ENCODE measurements at regions not wholly inside any gene's neighbourhood (a gene's known extent, or its start where the extent isn't known, plus 50 kb on each side); places are given as distances from the start of the nearest gene placed in this dataset.

DNA sequence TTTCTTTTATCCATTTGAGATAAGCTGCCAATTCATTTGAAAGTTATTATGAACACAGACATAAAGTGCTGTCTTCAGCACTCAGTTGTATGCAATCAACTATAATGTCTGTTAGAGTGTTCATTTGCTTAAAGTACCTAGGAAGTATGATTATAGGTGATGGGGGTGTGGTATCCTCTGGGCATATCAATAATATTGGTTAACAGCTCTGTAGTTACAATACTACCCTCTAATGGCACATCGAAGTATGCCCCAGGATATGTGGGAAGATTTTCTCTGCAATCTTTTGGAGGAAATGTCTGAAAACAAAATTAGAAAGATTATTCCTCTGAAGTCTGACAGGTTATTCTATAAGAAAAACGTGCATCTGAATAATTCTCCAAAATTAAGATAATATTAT lies 429.7 kb downstream of the ARL4A start:
- ATAC-seq (no peak), FAIRE-seq (no peak), DNase-seq (ENCODE audit: low read depth, low spot score) (no peak)
- ChIA-PET RAD21 (ENCODE audit: unreplicated experiment) (no interaction called here), POLR2A (no interaction called here), SMC1A (ENCODE audit: uncharacterized antibody, unreplicated experiment) (no interaction called here), CTCF (interaction anchor here (0.6 kb wide), 1 partner anchor 460 kb away, joined by 4 read pairs; no protein-coding TSS in a partner anchor)
- H4K20me1 ChIP-seq (ENCODE audit: control insufficient read depth, insufficient read depth), result no peaks in the 10 kb centered on the region
- H3K36me3 ChIP-seq (ENCODE audit: control insufficient read depth in 2 of 2, insufficient read depth in 2 of 2, low read length in 1 of 2), result no peaks in the 10 kb centered on the region
- BruUV-seq (replicated peaks), result no TSS peak
- no peak overlapping the region for H3K9ac ChIP-seq (ENCODE audit: control insufficient read depth, insufficient read depth, low read length)
- no peaks in the 10 kb centered on the region for H3K27me3 ChIP-seq (replicated peaks in 1 of 2; ENCODE audit: control insufficient read depth in 2 of 2, insufficient read depth in 2 of 2, low read length in 1 of 2)
- 16% methylated on average over 2 of the region's 2 CpGs for WGBS (ENCODE audit: insufficient coverage, insufficient replicate concordance, low lambda C conversion rate, missing lambda C conversion rate)
- H3K4me1 ChIP-seq (ENCODE audit: control insufficient read depth, insufficient read depth, low read length), result no peaks in the 10 kb centered on the region
- no peak overlapping the region for H3K27ac ChIP-seq (ENCODE audit: control insufficient read depth, insufficient read depth)
- TF ChIP-seq RAD21 (IDR thresholded peaks at IDR 0.05; ENCODE audit: insufficient read depth, low read depth, low read length), result 0 out of 2 replicates have a peak, but pooled peaks have one; percentile 11
- TF ChIP-seq, protein P1, sequence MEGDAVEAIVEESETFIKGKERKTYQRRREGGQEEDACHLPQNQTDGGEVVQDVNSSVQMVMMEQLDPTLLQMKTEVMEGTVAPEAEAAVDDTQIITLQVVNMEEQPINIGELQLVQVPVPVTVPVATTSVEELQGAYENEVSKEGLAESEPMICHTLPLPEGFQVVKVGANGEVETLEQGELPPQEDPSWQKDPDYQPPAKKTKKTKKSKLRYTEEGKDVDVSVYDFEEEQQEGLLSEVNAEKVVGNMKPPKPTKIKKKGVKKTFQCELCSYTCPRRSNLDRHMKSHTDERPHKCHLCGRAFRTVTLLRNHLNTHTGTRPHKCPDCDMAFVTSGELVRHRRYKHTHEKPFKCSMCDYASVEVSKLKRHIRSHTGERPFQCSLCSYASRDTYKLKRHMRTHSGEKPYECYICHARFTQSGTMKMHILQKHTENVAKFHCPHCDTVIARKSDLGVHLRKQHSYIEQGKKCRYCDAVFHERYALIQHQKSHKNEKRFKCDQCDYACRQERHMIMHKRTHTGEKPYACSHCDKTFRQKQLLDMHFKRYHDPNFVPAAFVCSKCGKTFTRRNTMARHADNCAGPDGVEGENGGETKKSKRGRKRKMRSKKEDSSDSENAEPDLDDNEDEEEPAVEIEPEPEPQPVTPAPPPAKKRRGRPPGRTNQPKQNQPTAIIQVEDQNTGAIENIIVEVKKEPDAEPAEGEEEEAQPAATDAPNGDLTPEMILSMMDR (IDR thresholded peaks at IDR 0.05 in 2 of 3, conservative IDR thresholded peaks at IDR 0.05 in 1 of 3; ENCODE audit: control insufficient read depth in 2 of 3, extremely low read depth in 1 of 3, insufficient read depth in 1 of 3, low read depth in 3 of 3, low read length in 3 of 3), result peak in 1 of 3 experiments; percentile 14; a peak in 1 of 6 replicates
- no peak for TF ChIP-seq WRNIP1 (IDR thresholded peaks at IDR 0.05; ENCODE audit: borderline replicate concordance, low read depth, low read length)
- TF ChIP-seq ZNF24 (IDR thresholded peaks at IDR 0.05), result no peak
- TF ChIP-seq PML (IDR thresholded peaks at IDR 0.05; ENCODE audit: low read length), result no peak
- in situ Hi-C loops (cut with MboI), result no loop called here
- intact Hi-C loops (cut with micrococcal nuclease; ENCODE audit: unreplicated experiment), result no loop called here
- H3K79me2 ChIP-seq (ENCODE audit: control insufficient read depth, insufficient read depth, low read length), result no peaks in the 10 kb centered on the region
- no peak overlapping the region for H3K4me3 ChIP-seq
- no peak overlapping the region for H2AFZ ChIP-seq (ENCODE audit: control insufficient read depth, low read depth, low read length)
- no peaks in the 10 kb centered on the region for H3K9me3 ChIP-seq (replicated peaks; ENCODE audit: control insufficient read depth, insufficient read depth, low read length)
- H3K4me2 ChIP-seq (ENCODE audit: control insufficient read depth, insufficient read depth), result no peak overlapping the region

DNA sequence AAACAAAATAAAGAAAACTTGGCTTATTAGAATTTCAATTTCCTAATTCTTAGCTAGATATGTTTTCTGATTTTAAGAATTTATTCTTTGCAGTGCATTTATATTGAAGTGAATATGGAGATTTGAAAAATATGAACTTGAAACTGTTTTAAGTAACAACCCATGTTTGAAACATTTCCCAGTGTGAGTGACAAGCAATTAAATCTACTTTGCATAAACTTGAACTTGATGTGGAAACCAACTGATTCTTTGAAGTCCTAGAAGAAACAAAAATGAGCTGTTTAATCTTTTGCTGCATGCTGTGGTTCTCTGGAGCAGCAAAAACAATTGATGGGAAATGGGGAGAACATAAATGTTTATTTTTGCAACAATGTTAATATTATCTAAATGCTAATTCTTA lies 430.2 kb downstream of the ARL4A start:
- no peak overlapping the region for H3K4me2 ChIP-seq (ENCODE audit: control insufficient read depth, insufficient read depth)
- no peaks in the 10 kb centered on the region for H3K27me3 ChIP-seq (replicated peaks in 1 of 2; ENCODE audit: control insufficient read depth in 2 of 2, insufficient read depth in 2 of 2, low read length in 1 of 2)
- no TSS peak for BruUV-seq (replicated peaks)
- SMC1A ChIA-PET (ENCODE audit: uncharacterized antibody, unreplicated experiment), result interaction anchor here (0.5 to 1.2 kb wide), 2 partner anchors 9 to 483 kb away, joined by 3 read pairs; no protein-coding TSS in a partner anchor
- ATAC-seq, result no peak
- no peaks in the 10 kb centered on the region for H3K9me3 ChIP-seq (replicated peaks; ENCODE audit: control insufficient read depth, insufficient read depth, low read length)
- CTCF ChIA-PET, result interaction anchor here (0.6 kb wide), 1 partner anchor 461 kb away, joined by 4 read pairs; no protein-coding TSS in a partner anchor
- H4K20me1 ChIP-seq (ENCODE audit: control insufficient read depth, insufficient read depth), result no peaks in the 10 kb centered on the region
- no peaks in the 10 kb centered on the region for H3K79me2 ChIP-seq (ENCODE audit: control insufficient read depth, insufficient read depth, low read length)
- H3K9ac ChIP-seq (ENCODE audit: control insufficient read depth, insufficient read depth, low read length), result no peak overlapping the region
- no peak for TF ChIP-seq MTA2 (IDR thresholded peaks at IDR 0.05; ENCODE audit: low read depth)
- TF ChIP-seq IRF4 (IDR thresholded peaks at IDR 0.05; ENCODE audit: low read depth, low read length), result no peak
- no peak for TF ChIP-seq HDAC2 (IDR thresholded peaks at IDR 0.05)
- no peak for TF ChIP-seq HDAC6 (IDR thresholded peaks at IDR 0.05; ENCODE audit: unreplicated experiment)
- no peak for TF ChIP-seq IKZF2 (IDR thresholded peaks at IDR 0.05)
- TF ChIP-seq, protein P2, sequence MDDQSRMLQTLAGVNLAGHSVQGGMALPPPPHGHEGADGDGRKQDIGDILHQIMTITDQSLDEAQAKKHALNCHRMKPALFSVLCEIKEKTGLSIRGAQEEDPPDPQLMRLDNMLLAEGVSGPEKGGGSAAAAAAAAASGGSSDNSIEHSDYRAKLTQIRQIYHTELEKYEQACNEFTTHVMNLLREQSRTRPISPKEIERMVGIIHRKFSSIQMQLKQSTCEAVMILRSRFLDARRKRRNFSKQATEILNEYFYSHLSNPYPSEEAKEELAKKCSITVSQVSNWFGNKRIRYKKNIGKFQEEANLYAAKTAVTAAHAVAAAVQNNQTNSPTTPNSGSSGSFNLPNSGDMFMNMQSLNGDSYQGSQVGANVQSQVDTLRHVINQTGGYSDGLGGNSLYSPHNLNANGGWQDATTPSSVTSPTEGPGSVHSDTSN (IDR thresholded peaks at IDR 0.05; ENCODE audit: insufficient replicate concordance, low read depth, low read length), result no peak
- no peak for TF ChIP-seq MYB (IDR thresholded peaks at IDR 0.05; ENCODE audit: borderline replicate concordance, low read depth, low read length)
- no peak for TF ChIP-seq ZNF207 (IDR thresholded peaks at IDR 0.05; ENCODE audit: borderline replicate concordance)
- no peaks in the 10 kb centered on the region for H3K36me3 ChIP-seq (ENCODE audit: control insufficient read depth in 2 of 2, insufficient read depth in 2 of 2, low read length in 1 of 2)
- intact Hi-C loops (cut with micrococcal nuclease; ENCODE audit: unreplicated experiment) (no loop called here), in situ Hi-C loops (cut with MboI) (no loop called here)
- H3K4me1 ChIP-seq (ENCODE audit: control insufficient read depth, insufficient read depth, low read length), result no peaks in the 10 kb centered on the region
- H3K4me3 ChIP-seq, result no peak overlapping the region
- DNase-seq (ENCODE audit: low read depth, low spot score), result no peak
- no peak overlapping the region for H2AFZ ChIP-seq (ENCODE audit: control insufficient read depth, low read depth, low read length)
- RAD21 ChIA-PET (ENCODE audit: unreplicated experiment), result no interaction called here
- H3K27ac ChIP-seq (ENCODE audit: control insufficient read depth, insufficient read depth), result no peak overlapping the region
- POLR2A ChIA-PET, result no interaction called here
- FAIRE-seq, result no peak

All from GM12878 (cell line).